ENCODE measurements at regions not wholly inside any gene's neighbourhood (a gene's known extent, or its start where the extent isn't known, plus 50 kb on each side); places are given as distances from the start of the nearest gene placed in this dataset.
"Not testable (repeated sequence)": the region's sequence is repeated elsewhere in the genome, so short reads cannot be mapped to it uniquely, and the experiment has no call there.

DNA sequence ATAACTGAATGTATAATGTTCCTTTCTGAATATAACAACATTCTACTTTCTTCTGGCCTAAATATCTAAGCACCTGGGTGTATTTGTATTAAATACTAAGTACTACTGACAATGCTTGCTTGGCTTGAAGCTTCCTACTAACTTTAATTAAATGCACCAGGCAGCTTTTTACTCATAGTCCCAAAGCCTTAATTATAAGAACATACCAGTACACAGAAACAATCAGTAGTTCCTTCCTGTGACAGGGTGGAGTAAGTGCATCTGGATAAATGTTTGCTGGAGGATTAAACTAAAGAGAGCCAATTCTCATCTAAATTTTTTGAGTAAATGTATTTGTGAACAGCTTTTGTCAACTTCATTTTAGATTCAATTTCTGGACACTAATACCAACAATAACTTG lies 558.6 kb upstream of the SEMA6A start:
- Histone ChIP-seq H3K27me3 (replicated peaks; ENCODE audit: control insufficient read depth, insufficient read depth, low read length) (no peaks in the 10 kb centered on the region), H3K4me3 (replicated peaks; ENCODE audit: low read depth, low read length) (no peak overlapping the region), H3K36me3 (ENCODE audit: control insufficient read depth, insufficient read depth, low read length) (no peaks in the 10 kb centered on the region)
- TF ChIP-seq, protein P1, sequence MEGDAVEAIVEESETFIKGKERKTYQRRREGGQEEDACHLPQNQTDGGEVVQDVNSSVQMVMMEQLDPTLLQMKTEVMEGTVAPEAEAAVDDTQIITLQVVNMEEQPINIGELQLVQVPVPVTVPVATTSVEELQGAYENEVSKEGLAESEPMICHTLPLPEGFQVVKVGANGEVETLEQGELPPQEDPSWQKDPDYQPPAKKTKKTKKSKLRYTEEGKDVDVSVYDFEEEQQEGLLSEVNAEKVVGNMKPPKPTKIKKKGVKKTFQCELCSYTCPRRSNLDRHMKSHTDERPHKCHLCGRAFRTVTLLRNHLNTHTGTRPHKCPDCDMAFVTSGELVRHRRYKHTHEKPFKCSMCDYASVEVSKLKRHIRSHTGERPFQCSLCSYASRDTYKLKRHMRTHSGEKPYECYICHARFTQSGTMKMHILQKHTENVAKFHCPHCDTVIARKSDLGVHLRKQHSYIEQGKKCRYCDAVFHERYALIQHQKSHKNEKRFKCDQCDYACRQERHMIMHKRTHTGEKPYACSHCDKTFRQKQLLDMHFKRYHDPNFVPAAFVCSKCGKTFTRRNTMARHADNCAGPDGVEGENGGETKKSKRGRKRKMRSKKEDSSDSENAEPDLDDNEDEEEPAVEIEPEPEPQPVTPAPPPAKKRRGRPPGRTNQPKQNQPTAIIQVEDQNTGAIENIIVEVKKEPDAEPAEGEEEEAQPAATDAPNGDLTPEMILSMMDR (IDR thresholded peaks at IDR 0.05; ENCODE audit: insufficient read depth, low read length, poor library complexity, severe bottlenecking) = no peak
- DNase-seq (ENCODE audit: extremely low read depth, insufficient read length) = no peak

DNA sequence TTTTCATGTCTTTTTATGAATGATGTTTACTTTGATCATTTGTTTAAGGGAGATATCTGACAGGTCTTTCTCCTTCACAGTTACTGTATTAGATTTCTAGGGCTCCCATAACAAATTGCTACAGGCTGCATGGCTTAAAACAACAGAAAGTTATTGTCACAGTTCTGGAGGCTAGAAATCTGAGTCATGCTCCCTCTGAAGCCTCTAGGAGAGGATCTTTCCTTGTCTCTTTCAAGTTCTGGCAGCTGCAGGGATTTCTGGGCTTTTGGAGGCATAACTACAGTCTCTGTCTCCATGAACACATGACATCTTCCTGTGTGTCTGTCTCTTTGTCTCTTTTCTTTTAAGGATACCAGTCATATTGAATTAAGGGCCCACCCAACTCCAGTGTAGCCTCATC lies 557.3 kb upstream of the SEMA6A start:
- Histone ChIP-seq H3K36me3 (ENCODE audit: control insufficient read depth, insufficient read depth, low read length) (no peaks in the 10 kb centered on the region), H3K27me3 (replicated peaks; ENCODE audit: control insufficient read depth, insufficient read depth, low read length) (no peaks in the 10 kb centered on the region), H3K4me3 (replicated peaks; ENCODE audit: low read depth, low read length) (peak overlapping the region; percentile 26; the same call in 1 of the 2 replicates)
- no peak for DNase-seq (ENCODE audit: extremely low read depth, insufficient read length)
- TF ChIP-seq, protein P1 (IDR thresholded peaks at IDR 0.05; ENCODE audit: insufficient read depth, low read length, poor library complexity, severe bottlenecking) = no peak

DNA sequence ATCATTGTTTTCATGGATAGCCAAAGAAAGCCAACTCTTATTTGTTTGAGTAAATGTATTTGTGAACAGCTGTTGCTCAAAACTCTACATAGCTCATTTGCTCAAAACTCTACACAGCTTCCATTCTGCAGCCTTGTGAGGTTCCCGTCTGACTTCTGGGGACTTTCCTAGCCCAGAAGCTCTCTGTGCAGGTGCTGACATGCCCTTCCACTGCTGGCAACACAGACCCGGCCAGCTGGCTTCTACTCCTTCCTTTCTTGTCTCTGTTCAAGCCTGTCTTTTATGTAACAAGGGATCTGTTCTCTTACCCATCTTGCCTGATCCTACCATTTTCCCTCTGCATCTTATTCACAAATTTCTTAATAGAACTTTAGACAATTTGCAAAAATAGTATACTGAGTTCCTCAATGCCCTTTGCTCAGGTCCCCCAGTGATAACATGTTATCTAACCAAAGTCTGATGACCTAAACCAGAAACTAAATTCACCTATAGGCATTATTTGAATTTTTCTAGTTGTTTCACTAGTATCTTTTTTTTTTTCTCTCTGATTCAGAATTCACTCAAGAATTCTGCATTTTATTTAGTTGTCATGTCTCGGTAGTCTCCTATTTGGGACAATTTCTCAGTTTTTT lies 556.5 kb upstream of the SEMA6A start:
- TF ChIP-seq, protein P1 (IDR thresholded peaks at IDR 0.05; ENCODE audit: insufficient read depth, low read length, poor library complexity, severe bottlenecking) = no peak
- no peak overlapping the region for H3K4me3 ChIP-seq (replicated peaks; ENCODE audit: low read depth, low read length)

DNA sequence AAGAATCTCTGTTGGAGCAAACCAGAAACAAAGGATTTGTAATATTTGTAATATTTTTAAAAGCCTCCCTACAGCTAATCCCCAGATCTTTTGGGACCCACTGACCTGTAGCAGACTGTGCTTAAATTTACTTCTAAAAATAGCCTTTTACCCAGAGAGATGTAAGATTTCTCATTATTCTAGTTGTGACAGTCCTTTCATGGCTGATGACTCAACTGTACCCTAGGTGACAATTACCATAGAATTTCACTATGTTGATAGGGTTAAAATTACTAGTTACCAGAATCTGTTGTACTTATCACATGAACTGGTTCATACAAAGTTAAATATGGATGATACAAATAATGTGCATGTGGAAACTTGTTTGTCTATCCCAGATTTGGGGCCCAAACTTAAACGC lies 543.9 kb upstream of the SEMA6A start:
- Histone ChIP-seq H3K27me3 (replicated peaks; ENCODE audit: control insufficient read depth, insufficient read depth, low read length) (no peaks in the 10 kb centered on the region), H3K4me3 (replicated peaks; ENCODE audit: low read depth, low read length) (no peak overlapping the region), H3K36me3 (ENCODE audit: control insufficient read depth, insufficient read depth, low read length) (no peaks in the 10 kb centered on the region)
- DNase-seq (ENCODE audit: extremely low read depth, insufficient read length) = no peak
- TF ChIP-seq, protein P1 (IDR thresholded peaks at IDR 0.05; ENCODE audit: insufficient read depth, low read length, poor library complexity, severe bottlenecking) = no peak

More for the DNA sequence above, 556.5 kb upstream of the SEMA6A start:
- Histone ChIP-seq H3K27me3 (replicated peaks; ENCODE audit: control insufficient read depth, insufficient read depth, low read length) (no peaks in the 10 kb centered on the region), H3K36me3 (ENCODE audit: control insufficient read depth, insufficient read depth, low read length) (no peaks in the 10 kb centered on the region)
- DNase-seq (ENCODE audit: extremely low read depth, insufficient read length) = peak; percentile 22

DNA sequence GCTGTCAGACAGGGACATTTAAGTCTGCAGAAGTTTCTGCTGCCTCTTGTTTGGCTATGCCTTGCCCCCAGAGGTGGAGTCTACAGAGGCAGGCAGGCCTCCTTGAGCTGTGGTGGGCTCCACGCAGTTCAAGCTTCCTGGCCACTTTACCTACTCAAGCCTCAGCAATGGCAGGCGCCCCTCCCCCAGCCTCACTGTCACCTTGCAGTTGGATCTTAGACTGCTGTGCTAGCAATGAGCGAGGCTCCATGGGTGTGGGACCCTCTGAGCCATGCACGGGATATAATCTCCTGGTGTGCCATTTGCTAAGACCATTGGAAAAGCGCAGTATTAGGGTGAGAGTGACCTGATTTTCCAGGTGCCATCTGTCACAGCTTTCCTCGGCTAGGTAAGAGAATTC lies 542.7 kb upstream of the SEMA6A start:
- not testable (repeated sequence) for H3K27me3 ChIP-seq (replicated peaks; ENCODE audit: control insufficient read depth, insufficient read depth, low read length); H3K36me3 ChIP-seq (ENCODE audit: control insufficient read depth, insufficient read depth, low read length); H3K4me3 ChIP-seq (replicated peaks; ENCODE audit: low read depth, low read length); DNase-seq (ENCODE audit: extremely low read depth, insufficient read length)

DNA sequence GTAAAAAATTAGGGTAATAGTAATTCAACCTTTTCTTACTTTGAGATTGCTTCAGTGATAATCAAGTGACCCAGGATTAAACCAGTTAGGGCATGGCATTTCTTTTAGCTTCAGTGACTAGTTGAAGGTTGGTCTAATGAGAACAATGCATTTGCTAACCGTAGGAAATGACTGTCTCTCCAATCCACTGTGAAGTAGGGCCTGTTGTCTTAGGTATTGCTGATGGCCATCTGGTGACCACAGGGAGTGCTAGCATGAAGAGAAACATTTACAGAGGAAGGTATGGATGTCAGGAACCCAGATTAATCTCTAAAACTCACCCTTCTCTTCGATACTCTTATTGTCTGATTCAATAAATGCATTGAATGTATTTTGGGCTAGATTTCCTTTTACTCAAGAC lies 535.9 kb upstream of the SEMA6A start:
- Histone ChIP-seq H3K4me3 (replicated peaks; ENCODE audit: low read depth, low read length) (no peak overlapping the region), H3K36me3 (ENCODE audit: control insufficient read depth, insufficient read depth, low read length) (no peaks in the 10 kb centered on the region), H3K27me3 (replicated peaks; ENCODE audit: control insufficient read depth, insufficient read depth, low read length) (no peaks in the 10 kb centered on the region)
- TF ChIP-seq, protein P1 (IDR thresholded peaks at IDR 0.05; ENCODE audit: insufficient read depth, low read length, poor library complexity, severe bottlenecking) = no peak
- DNase-seq (ENCODE audit: extremely low read depth, insufficient read length) = no peak

All from GM06990 (cell line).